NT2/D1 (cell line): ENCODE measurements at regions not wholly inside any gene's neighbourhood (a gene's known extent, or its start where the extent isn't known, plus 50 kb on each side); places are given as distances from the start of the nearest gene placed in this dataset.

Source experiments
- YY1 ChIP-seq: IDR thresholded peaks from 2 replicates; pipeline ENCODE4 v1.6.1; 2011; ENCODE audit not compliant: insufficient read length, insufficient read depth
- ZNF274 ChIP-seq: IDR thresholded peaks from 2 replicates; pipeline ENCODE4 v1.6.1; 2011; ENCODE audit warnings: mild to moderate bottlenecking, low read depth, low read length

- TF ChIP-seq ZNF274: no peak
- TF ChIP-seq YY1: no peak
Observed at GRCh38 chr2:235155163-235155562, 203.3 kb downstream of the SH3BP4 start.
